H1 (cell line): ENCODE measurements at regions not wholly inside any gene's neighbourhood (a gene's known extent, or its start where the extent isn't known, plus 50 kb on each side); places are given as distances from the start of the nearest gene placed in this dataset.

ENCODE experiments used
- CTCF ChIA-PET: fragments of 300-600 bp; sonication (Branson Sonifier 250); formaldehyde crosslinking; loops from one replicate; lab custom pipeline; 2021; ENCODE audit not compliant: partially characterized antibody; lab: Charles Lee
- POLR2A ChIA-PET: fragments of 300-600 bp; sonication (Branson Sonifier 250); formaldehyde crosslinking; loops from one replicate; lab custom pipeline; 2021; ENCODE audit warnings: inconsistent platforms; ENCODE audit not compliant: partially characterized antibody; lab: Charles Lee
- DNase-seq, 2 experiments: peaks; one replicate each; pipeline versions ENCODE4 v3.0.0 to v3.0.0-alpha.2; 2010 to 2022; ENCODE audit warnings: low spot score in 2 of 2, low read depth in 1 of 2, mixed read lengths in 1 of 2
- FAIRE-seq: peaks from 2 replicates; lab custom pipeline; 2011; peaks lifted over from hg19 to GRCh38; lab: Jason Lieb, UNC
- H2AFZ ChIP-seq: 2 replicates; pipeline ENCODE4 v1.8.1; 2012; ENCODE audit warnings: low read length, inconsistent platforms
- H2AK5ac ChIP-seq: 2 replicates; pipeline ENCODE4 v1.6.1; 2013; ENCODE audit warnings: low read depth, low read length
- H2BK120ac ChIP-seq: replicated peaks from 2 replicates; pipeline ENCODE3; 2013; ENCODE audit warnings: low read depth, low read length, inconsistent platforms
- H2BK12ac ChIP-seq: 2 replicates; pipeline ENCODE4 v1.6.1; 2013; ENCODE audit warnings: low read depth, low read length
- H2BK15ac ChIP-seq: 2 replicates; pipeline ENCODE4 v1.6.1; 2013; ENCODE audit warnings: low read length
- H2BK20ac ChIP-seq: 2 replicates; pipeline ENCODE4 v1.6.1; 2013; ENCODE audit warnings: low read length
- H2BK5ac ChIP-seq: 2 replicates; pipeline ENCODE4 v1.6.1; 2013; ENCODE audit warnings: low read depth, low read length
- H3K14ac ChIP-seq: 2 replicates; pipeline ENCODE4 v1.6.1; 2013; ENCODE audit warnings: inconsistent platforms; ENCODE audit not compliant: insufficient read length
- H3K18ac ChIP-seq: 2 replicates; pipeline ENCODE4 v1.6.1; 2013; ENCODE audit warnings: low read length; ENCODE audit errors: extremely low read depth
- H3K23ac ChIP-seq: 2 replicates; pipeline ENCODE4 v1.6.1; 2013; ENCODE audit warnings: inconsistent platforms; ENCODE audit not compliant: insufficient read length
- H3K23me2 ChIP-seq: 2 replicates; pipeline ENCODE4 v1.6.1; 2013; ENCODE audit warnings: low read depth, low read length
- H3K27ac ChIP-seq: 2 replicates; pipeline ENCODE4 v1.6.1; 2011; ENCODE audit warnings: low read depth, low read length, inconsistent platforms
- H3K27me3 ChIP-seq, 4 experiments: replicated peaks in 1 of 4; 1 replicate in 1 of 4; 2 replicates in 3 of 4; pipeline versions ENCODE4 v1.6.1 to v1.8.1; 2011 to 2013; ENCODE audit warnings: low read length in 3 of 4, mild to moderate bottlenecking in 3 of 4, inconsistent platforms in 2 of 4, mixed read lengths in 2 of 4, moderate library complexity in 1 of 4; ENCODE audit not compliant: control insufficient read depth in 3 of 4, insufficient read depth in 3 of 4; ENCODE audit errors: extremely low read depth in 1 of 4
- H3K36me3 ChIP-seq, 4 experiments: 2 replicates each; pipeline versions ENCODE4 v1.6.1 to v1.8.1; 2011 to 2013; ENCODE audit warnings: mild to moderate bottlenecking in 4 of 4, low read length in 3 of 4, moderate library complexity in 2 of 4, control low read depth in 1 of 4, inconsistent platforms in 1 of 4; ENCODE audit not compliant: insufficient read depth in 4 of 4, control insufficient read depth in 2 of 4
- H3K4ac ChIP-seq: replicated peaks from 2 replicates; pipeline ENCODE3; 2013; ENCODE audit warnings: low read length, low read depth, mixed read lengths, inconsistent platforms; ENCODE audit not compliant: insufficient read length
- H3K4me1 ChIP-seq, 4 experiments: replicated peaks in 1 of 4; 1 replicate in 1 of 4; 2 replicates in 3 of 4; pipeline versions ENCODE4 v1.6.1 to v1.8.1; 2011 to 2013; ENCODE audit warnings: low read length in 3 of 4, inconsistent platforms in 2 of 4, mixed read lengths in 1 of 4; ENCODE audit not compliant: insufficient read depth in 4 of 4, control insufficient read depth in 3 of 4
- H3K4me2 ChIP-seq, 2 experiments: 2 replicates each; pipeline versions ENCODE4 v1.6.1 to v1.8.1; 2011 to 2013; ENCODE audit warnings: low read depth in 2 of 2, low read length in 2 of 2, control low read depth in 1 of 2, inconsistent platforms in 1 of 2, mild to moderate bottlenecking in 1 of 2; ENCODE audit not compliant: insufficient read depth in 1 of 2
- H3K4me3 ChIP-seq, 4 experiments: fragments of 200-600, 300-600 bp in 1 of 4; sonication (generic), shearing (Covaris generic), sonication (Bioruptor Twin) in 1 of 4; 2 replicates each; pipeline versions ENCODE4 v1.5.1 to v1.8.1; 2011 to 2016; ENCODE audit warnings: low read length in 4 of 4, low read depth in 3 of 4, control low read depth in 2 of 4, inconsistent platforms in 2 of 4, mild to moderate bottlenecking in 2 of 4, mixed read lengths in 1 of 4, moderate library complexity in 1 of 4; ENCODE audit not compliant: insufficient read depth in 2 of 4; ENCODE audit errors: extremely low read depth in 1 of 4
- H3K56ac ChIP-seq: replicated peaks from 2 replicates; pipeline ENCODE3; 2013; ENCODE audit warnings: low read depth, mild to moderate bottlenecking, mixed read lengths, low read length, inconsistent platforms; ENCODE audit not compliant: insufficient read length
- H3K79me1 ChIP-seq: 2 replicates; pipeline ENCODE4 v1.6.1; 2013; ENCODE audit warnings: low read depth, low read length, control low read depth
- H3K79me2 ChIP-seq, 2 experiments: 2 replicates each; pipeline versions ENCODE4 v1.6.1 to v1.8.1; 2012 to 2013; ENCODE audit warnings: low read length in 2 of 2, mild to moderate bottlenecking in 2 of 2, inconsistent platforms in 1 of 2; ENCODE audit not compliant: insufficient read depth in 2 of 2, control insufficient read depth in 1 of 2
- H3K9ac ChIP-seq, 4 experiments: replicated peaks in 1 of 4; 1 replicate in 1 of 4; 2 replicates in 3 of 4; pipeline versions ENCODE4 v1.6.1 to v1.8.1; 2011 to 2013; ENCODE audit warnings: low read depth in 3 of 4, low read length in 3 of 4, control low read depth in 2 of 4, mild to moderate bottlenecking in 2 of 4, moderate library complexity in 2 of 4, inconsistent platforms in 1 of 4; ENCODE audit errors: extremely low read depth in 1 of 4
- H3K9me3 ChIP-seq, 2 experiments: 2 replicates each; pipeline versions ENCODE4 v1.6.1 to v1.8.1; 2012 to 2013; ENCODE audit warnings: mild to moderate bottlenecking in 2 of 2, moderate library complexity in 2 of 2, control low read depth in 1 of 2, inconsistent platforms in 1 of 2, low read depth in 1 of 2, low read length in 1 of 2, mixed read lengths in 1 of 2; ENCODE audit not compliant: insufficient read depth in 2 of 2
- H4K20me1 ChIP-seq, 2 experiments: replicated peaks in 1 of 2; 2 replicates each; pipeline versions ENCODE3 to v1.8.1; 2011 to 2013; ENCODE audit warnings: inconsistent platforms in 2 of 2, low read length in 2 of 2, mild to moderate bottlenecking in 1 of 2; ENCODE audit not compliant: insufficient read depth in 2 of 2, control insufficient read depth in 1 of 2
- H4K5ac ChIP-seq: 2 replicates; pipeline ENCODE4 v1.6.1; 2013; ENCODE audit warnings: low read length, low read depth, mixed read lengths, inconsistent platforms; ENCODE audit not compliant: insufficient read length
- H4K8ac ChIP-seq: 2 replicates; pipeline ENCODE4 v1.8.0; 2013; ENCODE audit warnings: mild to moderate bottlenecking, moderate library complexity, low read length, inconsistent platforms; ENCODE audit not compliant: insufficient read depth; ENCODE audit errors: extremely low read depth
- H4K91ac ChIP-seq: replicated peaks from 2 replicates; pipeline ENCODE3; 2013; ENCODE audit warnings: low read length, mixed read lengths, inconsistent platforms; ENCODE audit not compliant: insufficient read length
- JUND ChIP-seq: IDR thresholded peaks from 2 replicates; pipeline ENCODE4 v1.6.1; 2011; ENCODE audit warnings: mild to moderate bottlenecking, improper control_type of control experiment, low read length
- PHF8 ChIP-seq: fragments of 200-600 bp; sonication (generic); conservative IDR thresholded peaks from 2 replicates; pipeline ENCODE4 v1.7.1; 2012; ENCODE audit warnings: low read depth, mild to moderate bottlenecking, inconsistent platforms, low read length, moderate library complexity
- POU5F1 ChIP-seq: IDR thresholded peaks from 2 replicates; pipeline ENCODE4 v1.6.1; 2011; ENCODE audit warnings: low read depth, mild to moderate bottlenecking, low read length, moderate library complexity
- SIN3A ChIP-seq, 2 experiments: IDR thresholded peaks in 1 of 2; conservative IDR thresholded peaks in 1 of 2; 2 replicates each; pipeline ENCODE4 v1.6.1; 2011 to 2012; ENCODE audit warnings: low read length in 2 of 2, improper control_type of control experiment in 1 of 2, low read depth in 1 of 2, mild to moderate bottlenecking in 1 of 2
- WGBS, 2 experiments: shearing (Covaris generic) in 1 of 2; methylation state at CpG; one replicate each; pipeline versions ENCODE4 v1.1.6 to v1.1.7; 2013 to 2015; ENCODE audit warnings: low lambda C conversion rate in 2 of 2, mixed read lengths in 2 of 2, inconsistent platforms in 1 of 2, low coverage in 1 of 2, missing lambda C conversion rate in 1 of 2; ENCODE audit not compliant: insufficient replicate concordance in 2 of 2, insufficient coverage in 1 of 2, insufficient read length in 1 of 2; ENCODE audit errors: extremely low coverage in 1 of 2, missing lambda C conversion rate in 1 of 2; 5-methylcytosine and 5-hydroxymethylcytosine counted together

- Histone ChIP-seq H2BK15ac (no peak overlapping the region), H2AFZ (no peak overlapping the region), H3K23ac (no peak overlapping the region), H3K27ac (no peak overlapping the region), H4K20me1 (no peaks in the 10 kb centered on the region), H4K8ac (no peak overlapping the region), H3K14ac (no peak overlapping the region), H2BK120ac (no peak overlapping the region), H3K4ac (no peak overlapping the region), H3K23me2 (no peaks in the 10 kb centered on the region; the same call in 1 of the 2 replicates), H3K56ac (no peak overlapping the region), H4K91ac (no peak overlapping the region), H3K9me3 (no peaks in the 10 kb centered on the region), H2BK12ac (no peak overlapping the region), H2AK5ac (no peak overlapping the region), H3K27me3 (no peaks in the 10 kb centered on the region), H3K36me3 (no peaks in the 10 kb centered on the region), H3K18ac (no peak overlapping the region), H3K79me1 (no peaks in the 10 kb centered on the region), H2BK5ac (no peak overlapping the region), H2BK20ac (no peak overlapping the region), H3K79me2 (no peaks in the 10 kb centered on the region), H3K4me3 (no peak overlapping the region), H3K4me2 (no peak overlapping the region), H3K9ac (no peak overlapping the region), H3K4me1 (no peaks in the 10 kb centered on the region), H4K5ac (no peak overlapping the region)
- ChIA-PET CTCF (no interaction called here), POLR2A (no interaction called here)
- no peak for FAIRE-seq
- TF ChIP-seq JUND (no peak), SIN3A (conservative IDR thresholded peaks at IDR 0.05 in 1 of 2, IDR thresholded peaks at IDR 0.05 in 1 of 2; ENCODE audit: low read depth in 1 of 2, low read length in 2 of 2) (no peak), POU5F1 (no peak), PHF8 (no peak)
- WGBS, 2 experiments: 87% methylated on average over 6 of the region's 6 CpGs; no CpG with 5 or more reads in 1 of the 2 experiments
- DNase-seq: no peak
Measured at GRCh38 chr21:28224191-28224726, 768.4 kb downstream of the LTN1 start.
